Urinary bladder (tissue), 3 donors: ENCODE measurements at regions not wholly inside any gene's neighbourhood (a gene's known extent, or its start where the extent isn't known, plus 50 kb on each side); places are given as distances from the start of the nearest gene placed in this dataset.
"Not testable (repeated sequence)": the region's sequence is repeated elsewhere in the genome, so short reads cannot be mapped to it uniquely, and the experiment has no call there.

Experiments used
- DNase-seq: peaks from one replicate; pipeline ENCODE4 v3.0.0-alpha.2; 2015; ENCODE audit errors: extremely low spot score
- H3K27ac ChIP-seq: one replicate; pipeline ENCODE4 v1.5.1; 2013; ENCODE audit warnings: low read depth, mild to moderate bottlenecking, moderate library complexity
- H3K36me3 ChIP-seq: one replicate; pipeline ENCODE4 v1.6.1; 2013; ENCODE audit warnings: mild to moderate bottlenecking, moderate library complexity; ENCODE audit not compliant: insufficient read depth
- H3K4me1 ChIP-seq: one replicate; pipeline ENCODE4 v1.6.1; 2013; ENCODE audit warnings: mild to moderate bottlenecking, moderate library complexity; ENCODE audit not compliant: insufficient read depth
- H3K4me3 ChIP-seq: one replicate; pipeline ENCODE4 v1.5.1; 2013; ENCODE audit warnings: low read depth, low read length
- WGBS: extraction: QIAGEN DNeasy Blood & Tissue Kit; methylation state at CpG from one replicate; pipeline ENCODE4 v1.1.7; 2013; 5-methylcytosine and 5-hydroxymethylcytosine counted together
- donor health status: healthy with polysubstance abuse.
- donor health status: healthy.

DNA sequence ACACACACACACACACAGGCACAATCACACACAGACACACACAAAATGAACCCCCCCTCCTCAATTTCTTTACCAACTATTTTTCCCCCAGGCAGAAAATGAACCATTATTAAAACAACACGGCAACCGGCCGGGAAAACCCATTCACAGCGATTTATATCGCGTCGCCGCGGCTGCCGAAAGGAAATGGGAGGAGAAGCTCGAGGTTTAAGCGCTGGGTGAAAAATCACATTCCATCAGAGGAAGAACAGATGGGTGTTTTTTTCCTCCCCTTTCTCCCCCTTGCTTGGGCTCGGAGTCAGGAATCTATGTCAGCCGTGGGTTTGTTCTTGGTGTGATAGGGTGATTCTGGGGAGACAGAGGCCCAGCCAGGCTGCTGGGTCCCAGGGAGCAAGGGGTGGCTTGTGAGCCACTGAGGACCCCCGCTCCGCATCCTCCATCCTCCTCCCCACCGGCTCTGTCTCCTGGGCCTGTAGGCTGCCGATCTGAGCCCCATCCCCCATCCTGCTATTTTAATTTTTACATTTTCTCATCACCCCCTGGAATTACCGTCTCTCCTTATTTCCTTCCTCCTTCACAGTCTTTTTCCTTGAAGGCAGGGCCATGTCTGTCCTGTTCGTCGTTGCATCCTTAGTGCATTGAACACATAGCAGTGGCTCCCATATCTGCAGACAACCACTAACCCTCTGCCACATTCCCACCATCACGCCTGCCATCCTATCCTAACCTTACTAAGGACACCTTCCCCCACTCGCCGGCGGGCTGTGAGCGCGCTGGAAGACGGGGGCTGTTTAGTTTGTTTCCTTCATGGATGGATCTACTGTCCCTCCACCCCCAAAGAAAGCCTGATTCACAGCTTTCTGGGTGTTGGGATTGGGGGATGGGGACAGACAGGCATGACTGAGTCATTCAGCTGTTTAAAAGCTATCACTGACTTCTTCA is 137.7 kb downstream of the CRLF3 start:
- not testable (repeated sequence) for H3K27ac ChIP-seq, H3K36me3 ChIP-seq, H3K4me1 ChIP-seq, DNase-seq, H3K4me3 ChIP-seq
- 34% methylated on average over 25 of the region's 28 CpGs for WGBS

DNA sequence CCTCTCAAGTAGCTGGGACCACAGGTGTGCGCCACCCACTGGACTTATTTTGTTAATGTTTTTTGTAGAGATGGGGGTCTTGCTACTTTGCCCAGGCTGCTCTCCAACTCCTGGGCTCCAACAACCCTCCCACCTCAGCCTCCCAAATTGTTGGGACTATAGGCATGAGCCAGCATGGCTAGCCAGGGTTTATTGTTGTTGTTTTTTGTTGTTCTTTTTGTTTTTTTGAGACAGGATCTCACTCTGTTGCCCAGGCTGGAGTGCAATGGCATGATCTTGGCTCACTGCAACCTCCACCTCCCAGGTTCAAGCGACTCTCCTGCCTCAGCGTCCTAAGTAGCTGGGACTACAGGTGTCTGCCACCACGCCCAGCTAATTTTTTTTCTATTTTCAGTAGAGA is 142.2 kb downstream of the CRLF3 start:
- not testable (repeated sequence) for H3K36me3 ChIP-seq, H3K4me1 ChIP-seq, H3K27ac ChIP-seq, DNase-seq, H3K4me3 ChIP-seq
- WGBS, result 96% methylated on average over 4 of the region's 4 CpGs

DNA sequence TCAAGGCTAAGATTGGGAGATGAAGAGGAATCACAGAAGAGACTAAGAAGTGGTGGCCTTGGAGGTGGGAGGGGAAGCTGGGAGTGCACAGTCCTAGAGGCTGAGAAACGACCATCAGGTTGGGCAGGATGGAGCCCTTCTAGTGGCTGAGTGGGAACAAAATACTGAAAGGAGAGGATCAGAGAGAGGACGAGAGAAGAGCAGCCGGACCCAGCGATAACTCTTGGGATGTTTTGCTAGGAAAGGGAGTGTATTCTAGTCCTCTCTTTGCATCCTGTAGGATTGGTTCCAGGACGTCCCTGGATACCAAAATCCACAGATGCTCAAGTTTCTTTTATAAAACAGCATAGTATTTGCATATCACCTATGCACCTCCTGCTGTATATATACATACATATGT is 143.8 kb downstream of the CRLF3 start:
- not testable (repeated sequence) for H3K27ac ChIP-seq, H3K4me1 ChIP-seq, H3K4me3 ChIP-seq, DNase-seq, H3K36me3 ChIP-seq
- 67% methylated on average over 4 of the region's 5 CpGs for WGBS

DNA sequence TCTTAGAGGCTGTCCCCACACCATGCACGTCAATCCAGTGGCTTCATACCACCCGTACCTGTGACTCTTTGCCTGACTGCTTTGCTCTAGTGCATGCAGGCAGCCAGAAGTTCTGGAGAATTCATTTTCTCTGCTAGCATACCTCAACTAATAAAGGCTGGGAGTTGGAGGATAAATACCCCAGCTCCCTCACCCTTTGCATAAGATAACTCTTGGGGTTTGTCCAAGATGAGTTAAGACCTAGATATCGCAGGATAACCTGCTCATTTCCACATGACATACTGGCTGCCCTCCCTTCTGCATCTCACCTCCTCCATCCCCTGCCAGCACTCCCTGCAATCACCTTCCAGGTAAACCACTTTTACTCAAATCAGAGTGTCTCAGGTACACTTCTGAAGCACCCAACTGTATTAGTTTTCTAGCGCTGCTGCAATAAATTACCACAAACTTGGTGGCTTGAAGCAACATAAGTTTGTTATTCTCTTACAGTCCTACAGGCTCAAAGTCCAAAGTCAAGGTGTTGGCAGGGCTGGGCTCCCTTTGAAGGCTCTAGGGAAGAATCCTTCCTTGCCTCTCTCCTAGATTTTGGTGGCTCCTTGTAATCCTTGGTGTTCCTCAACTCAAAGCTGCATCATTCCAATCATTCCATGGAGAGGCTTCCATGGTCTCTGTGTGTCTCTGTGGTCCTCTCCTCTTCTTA is 146.8 kb downstream of the CRLF3 start:
- H3K36me3 ChIP-seq, result no peaks in the 10 kb centered on the region
- no peak overlapping the region for H3K27ac ChIP-seq
- DNase-seq, result no peak
- WGBS, result 92% methylated on average over 4 of the region's 4 CpGs
- H3K4me3 ChIP-seq, result no peak overlapping the region
- H3K4me1 ChIP-seq, result no peaks in the 10 kb centered on the region

DNA sequence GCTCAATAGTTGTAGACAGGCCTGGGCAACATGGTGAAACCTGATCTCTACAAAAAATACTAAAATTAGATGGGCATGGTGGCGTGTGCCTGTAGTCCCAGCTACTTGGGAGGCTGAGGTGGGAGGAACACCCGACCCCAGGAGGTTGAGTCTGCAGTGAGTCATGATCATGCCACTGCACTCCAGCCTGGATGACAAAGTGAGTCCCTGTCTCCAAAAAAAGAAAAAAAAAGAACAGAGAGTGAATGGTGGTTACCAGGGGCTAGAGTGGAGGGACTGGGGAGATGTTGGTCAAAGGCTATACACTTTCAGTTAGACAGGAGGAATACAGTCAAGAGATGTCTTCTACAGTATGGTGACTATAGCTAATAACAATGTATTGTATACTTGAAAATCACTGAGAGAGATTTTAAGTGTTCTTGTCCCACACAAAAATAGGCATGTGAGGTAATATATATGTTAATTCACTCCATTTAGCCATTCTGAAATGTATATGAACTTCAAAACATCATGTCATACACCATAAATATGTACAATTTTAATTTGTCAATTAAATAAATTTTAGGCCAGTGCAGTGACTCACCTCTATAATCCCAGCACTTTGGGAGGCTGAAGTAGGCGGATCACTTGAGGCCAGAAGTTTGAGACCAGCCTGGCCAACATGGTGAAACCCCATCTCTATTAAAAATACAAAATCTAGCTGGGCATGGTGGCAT is 148.6 kb downstream of the CRLF3 start:
- WGBS, result 92% methylated on average over 3 of the region's 3 CpGs

DNA sequence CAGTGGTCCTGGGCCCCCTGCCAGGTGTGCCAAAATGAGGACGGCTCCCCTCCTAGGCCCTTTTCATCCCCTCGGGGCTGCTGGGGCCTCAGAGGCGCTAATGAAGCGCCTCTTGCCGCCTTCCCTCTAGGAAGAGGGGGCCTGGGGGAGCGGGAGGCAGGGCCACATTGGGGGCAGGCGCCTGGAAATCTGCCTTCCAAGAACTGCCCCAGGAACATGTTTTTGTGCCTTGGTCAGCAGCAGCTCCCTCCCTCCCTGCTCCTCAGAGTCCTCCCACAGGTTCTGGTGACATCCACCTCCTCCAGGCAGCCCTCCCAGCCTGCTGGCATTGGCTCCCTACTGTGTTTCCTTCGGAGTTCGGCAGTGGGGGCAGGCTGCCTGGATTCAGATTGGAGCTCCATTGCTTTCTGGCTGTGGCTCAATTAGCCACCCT is 155.3 kb downstream of the CRLF3 start:
- H3K4me1 ChIP-seq, H3K36me3 ChIP-seq, DNase-seq, H3K27ac ChIP-seq, H3K4me3 ChIP-seq: not testable (repeated sequence)
- WGBS, result 57% methylated on average over 9 of the region's 9 CpGs

More for the DNA sequence above, 148.6 kb downstream of the CRLF3 start:
- H3K27ac ChIP-seq, H3K4me3 ChIP-seq, DNase-seq, H3K36me3 ChIP-seq, H3K4me1 ChIP-seq: not testable (repeated sequence)

DNA sequence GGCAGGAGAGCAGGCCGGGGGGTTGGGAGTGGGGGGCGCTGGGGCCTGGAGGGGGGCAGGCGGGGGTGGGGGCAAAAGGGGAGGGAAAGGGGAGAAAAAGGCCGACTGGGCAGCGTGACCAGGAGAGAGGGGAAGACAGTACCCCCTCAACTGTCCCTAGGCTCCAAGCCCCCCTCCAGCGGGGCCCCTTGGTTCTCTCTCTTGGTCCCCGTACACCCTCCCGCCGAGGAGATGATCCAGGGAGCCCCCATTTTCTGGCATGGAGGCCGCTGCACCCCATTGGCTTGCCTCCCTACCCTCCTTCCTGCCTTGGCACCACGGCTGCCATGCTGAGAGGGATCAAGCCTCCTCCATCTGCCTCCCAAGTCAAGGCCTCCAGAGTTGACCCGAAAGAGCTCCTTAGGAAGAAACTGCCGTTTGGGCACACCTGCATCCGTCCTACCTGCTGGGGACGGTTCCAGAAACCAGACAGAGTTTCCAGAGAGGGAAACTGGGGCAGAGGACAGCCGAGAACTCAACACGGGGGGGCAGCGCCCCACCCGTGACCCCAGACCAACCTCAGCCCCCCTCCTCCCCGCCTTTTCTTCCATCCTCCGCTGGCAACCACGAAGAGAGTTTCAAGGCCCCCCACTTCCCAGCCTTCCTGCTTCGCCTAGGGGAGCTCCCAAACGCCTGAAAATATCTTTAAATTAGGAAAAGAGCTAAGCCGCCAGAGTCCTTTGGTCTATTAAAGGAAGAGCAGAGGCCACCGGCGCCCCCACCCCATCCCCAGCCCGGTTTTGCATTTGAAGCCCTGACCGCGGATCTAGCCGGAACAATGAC is 155.9 kb downstream of the CRLF3 start:
- WGBS, result 15% methylated on average over 10 of the region's 31 CpGs
- not testable (repeated sequence) for H3K27ac ChIP-seq, H3K4me3 ChIP-seq, H3K36me3 ChIP-seq, H3K4me1 ChIP-seq, DNase-seq

DNA sequence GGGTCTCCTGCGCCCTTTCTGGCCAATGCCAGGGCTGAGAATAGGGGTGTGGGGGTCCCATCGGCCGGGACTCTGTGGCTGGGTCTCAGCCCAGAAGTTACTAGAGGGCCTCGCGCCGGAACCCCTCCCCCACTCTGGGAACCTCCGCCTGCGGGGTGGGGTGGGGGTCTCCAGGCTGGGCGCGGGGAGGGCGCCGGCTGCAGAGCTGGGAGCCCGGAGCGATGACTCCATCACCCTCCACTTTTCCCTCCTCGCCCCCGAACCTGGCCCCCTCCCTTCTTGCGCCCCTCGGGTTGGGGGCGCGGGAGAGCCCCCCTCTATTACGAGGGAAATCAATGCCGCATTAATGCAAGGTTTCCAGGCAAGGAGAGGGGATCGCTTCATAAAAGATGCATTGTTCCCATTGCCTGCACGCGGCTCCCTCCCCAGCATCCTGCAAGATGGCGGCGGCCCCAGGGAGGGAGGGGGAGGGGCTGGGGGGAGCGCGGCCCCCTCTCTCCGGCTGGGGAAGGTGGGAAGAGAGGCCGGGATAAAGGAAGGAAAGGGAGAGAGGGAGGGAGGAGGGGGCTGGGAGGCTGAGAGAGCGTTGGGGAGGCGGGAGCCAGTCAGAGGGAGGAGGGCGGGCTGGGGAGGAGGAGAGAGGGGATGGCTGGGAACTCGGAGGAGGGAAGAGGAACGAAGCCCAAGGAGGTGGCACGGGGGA is 156.7 kb downstream of the CRLF3 start:
- H3K4me3 ChIP-seq, result peak overlapping the region; percentile 18
- not testable (repeated sequence) for H3K27ac ChIP-seq

DNA sequence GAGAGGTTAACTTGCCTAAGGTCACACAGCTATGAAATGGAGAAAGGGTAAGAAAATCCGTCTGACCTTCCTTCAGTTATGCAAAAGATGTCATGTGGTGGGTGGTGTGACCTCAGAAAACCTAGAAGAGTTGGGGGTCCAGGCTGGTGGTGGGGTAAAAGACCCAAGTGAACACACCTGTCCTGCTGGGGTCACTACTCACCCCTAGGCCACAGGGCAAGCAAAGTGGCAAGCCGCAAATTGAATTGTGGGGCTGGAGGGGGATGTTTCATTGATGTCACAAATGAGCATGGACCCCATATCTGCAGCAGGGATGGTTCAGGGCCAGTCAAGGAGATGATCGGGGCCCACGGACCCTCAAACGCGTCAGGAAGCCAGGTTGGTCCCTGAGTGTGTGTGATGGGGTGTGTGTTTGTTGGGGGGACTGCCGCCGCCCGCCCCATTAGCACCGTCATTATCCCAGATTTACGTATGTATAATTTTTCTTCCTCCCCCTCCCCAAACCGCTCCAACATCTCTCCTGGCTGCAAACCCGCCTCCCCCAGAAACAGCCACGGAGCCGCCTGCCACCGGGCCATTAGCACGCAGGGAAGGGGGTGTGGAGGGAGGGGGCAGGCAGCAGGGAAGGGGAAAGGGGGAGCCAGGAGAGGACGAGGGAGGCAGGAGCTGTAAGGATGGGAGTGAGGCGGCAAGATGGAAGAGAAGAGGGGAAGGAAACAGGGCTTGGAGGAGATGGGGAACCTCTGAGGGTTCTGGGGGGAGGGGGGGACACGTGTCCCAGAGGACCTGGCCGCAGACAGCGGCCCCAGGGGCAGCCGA is 157.4 kb downstream of the CRLF3 start:
- not testable (repeated sequence) for H3K27ac ChIP-seq, H3K36me3 ChIP-seq, DNase-seq, H3K4me1 ChIP-seq
- WGBS, result 22% methylated on average over 17 of the region's 23 CpGs
- peak overlapping the region; percentile 4 for H3K4me3 ChIP-seq

More for the DNA sequence above, 156.7 kb downstream of the CRLF3 start:
- under 1% methylated on average over 29 of the region's 37 CpGs for WGBS
- peak; percentile 75 for DNase-seq
- not testable (repeated sequence) for H3K36me3 ChIP-seq, H3K4me1 ChIP-seq

DNA sequence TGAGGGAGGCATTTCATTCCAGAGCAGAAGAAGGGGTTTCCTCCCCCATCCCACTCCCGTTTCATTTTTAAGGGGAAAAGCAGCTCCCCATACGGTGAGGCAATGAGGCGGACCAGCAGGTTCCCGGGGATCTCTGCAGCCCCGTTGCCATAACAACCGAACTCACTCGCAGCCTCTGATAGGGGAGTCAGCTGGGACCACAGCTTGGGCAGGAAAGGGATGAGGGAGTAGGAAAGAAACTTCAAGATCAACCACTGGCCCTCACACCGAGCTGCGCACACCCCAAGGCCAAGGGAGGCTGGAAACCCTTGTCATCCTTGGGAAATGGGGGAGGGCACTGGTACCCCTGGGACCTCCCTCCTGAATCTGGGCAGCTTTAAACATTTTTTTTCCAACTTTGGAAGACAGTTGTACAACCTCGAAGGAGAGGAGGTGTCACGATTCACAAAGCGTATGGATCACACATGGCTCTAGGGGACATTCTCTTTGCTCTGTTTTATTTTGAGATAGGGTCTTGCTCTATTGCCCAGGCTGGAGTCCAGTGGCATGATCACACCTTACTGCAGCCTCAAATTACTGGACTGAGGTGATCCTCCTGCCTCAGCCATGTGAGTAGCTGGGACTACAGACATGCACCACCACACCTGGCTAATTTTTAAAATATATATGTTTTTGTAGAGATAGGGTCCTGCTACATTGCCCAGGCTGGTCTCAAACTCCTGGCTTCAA is 160.6 kb downstream of the CRLF3 start:
- not testable (repeated sequence) for H3K4me1 ChIP-seq, H3K36me3 ChIP-seq, DNase-seq, H3K4me3 ChIP-seq, H3K27ac ChIP-seq
- WGBS, result 21% methylated on average over 12 of the region's 12 CpGs

DNA sequence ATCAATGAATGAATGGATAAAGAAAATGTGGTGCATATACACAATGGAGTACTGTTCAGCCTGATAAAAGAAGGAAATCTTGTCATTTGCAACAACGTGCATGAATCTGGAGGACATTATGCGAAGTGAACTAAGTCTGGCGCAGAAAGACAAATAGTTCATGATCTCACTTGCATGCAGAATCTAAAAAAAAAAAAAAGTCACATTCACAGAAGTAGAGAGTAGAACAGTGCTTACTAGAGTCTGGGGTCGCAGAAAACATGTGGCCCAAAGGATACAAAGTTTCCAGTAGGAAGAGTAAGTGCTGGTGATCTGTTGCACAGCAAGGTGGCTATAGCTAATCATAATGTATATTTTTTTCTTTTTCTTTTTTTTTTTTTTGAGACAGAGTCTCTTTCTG is 167.3 kb downstream of the CRLF3 start:
- not testable (repeated sequence) for H3K27ac ChIP-seq, H3K36me3 ChIP-seq, DNase-seq, H3K4me3 ChIP-seq, H3K4me1 ChIP-seq
- WGBS, result 88% methylated on average over 3 of the region's 4 CpGs
